DMS153 treated with DMSO at 0.1 percent for 48 hours (cell line): ENCODE measurements at regions not wholly inside any gene's neighbourhood (a gene's known extent, or its start where the extent isn't known, plus 50 kb on each side); places are given as distances from the start of the nearest gene placed in this dataset.
"Not testable (repeated sequence)": the region's sequence is repeated elsewhere in the genome, so short reads cannot be mapped to it uniquely, and the experiment has no call there.

ENCODE experiments used
- DNase-seq: peaks from one replicate; lab custom pipeline; 2025; ENCODE audit not compliant: unreplicated experiment; lab: John Stamatoyannopoulos, UW

DNA sequence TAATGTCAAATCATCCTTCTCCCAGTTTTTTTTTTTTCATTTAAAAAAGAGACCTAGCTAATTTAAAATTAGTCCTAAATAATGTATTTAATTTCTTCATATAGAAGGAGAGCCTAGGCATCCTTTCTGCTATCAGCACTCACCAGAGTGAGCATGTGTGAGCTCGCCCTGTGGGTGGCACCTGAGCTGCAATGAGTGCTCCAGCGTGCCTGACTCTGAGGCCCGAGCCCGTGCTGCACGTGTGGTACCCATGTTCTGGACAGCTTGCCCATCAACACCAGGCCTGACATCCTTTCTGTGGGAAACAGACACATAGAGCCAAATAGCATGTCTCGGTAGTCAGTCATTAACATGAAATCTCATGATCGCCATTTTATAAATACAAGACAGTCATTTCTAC lies 381.4 kb downstream of the DTWD2 start:
- no peak for DNase-seq

DNA sequence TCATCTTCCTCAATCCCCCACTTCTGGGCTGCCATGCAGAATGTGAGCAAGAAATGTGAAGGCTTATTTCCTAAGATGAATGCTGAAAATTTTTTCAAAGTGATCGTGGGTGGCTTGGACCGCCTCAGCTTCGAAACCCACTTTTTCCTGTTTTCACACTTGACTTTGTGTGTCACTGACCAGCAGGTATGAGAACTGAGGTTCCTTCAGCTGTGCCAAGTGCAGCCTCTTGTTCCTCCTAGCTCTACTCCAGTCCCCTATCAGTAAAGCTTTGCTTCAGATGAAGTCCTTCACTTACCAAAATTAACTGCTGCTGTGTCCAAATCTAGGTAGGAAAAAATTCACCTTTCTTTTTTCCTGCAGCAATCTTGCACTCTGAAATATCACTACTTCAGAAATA lies 382.6 kb downstream of the DTWD2 start:
- no peak for DNase-seq

DNA sequence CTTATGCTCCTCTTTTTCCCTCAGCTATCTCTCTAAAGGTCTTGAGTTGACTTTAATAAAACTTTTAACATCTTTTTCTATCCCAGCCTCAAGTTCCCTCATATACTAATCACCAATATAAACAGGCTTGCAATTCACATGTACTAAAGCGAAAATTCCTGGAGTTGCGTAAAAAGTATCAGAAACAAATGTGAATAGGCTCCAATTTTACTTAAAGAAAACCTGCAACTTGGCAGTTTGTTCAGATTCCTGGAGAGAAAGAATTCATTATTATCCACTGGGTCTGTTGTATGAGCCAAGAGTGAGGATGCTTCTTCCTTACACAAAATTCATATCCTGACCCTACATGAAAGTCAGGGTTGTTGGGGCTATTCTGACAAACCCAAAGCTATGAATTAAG lies 384.2 kb downstream of the DTWD2 start:
- DNase-seq, result no peak

DNA sequence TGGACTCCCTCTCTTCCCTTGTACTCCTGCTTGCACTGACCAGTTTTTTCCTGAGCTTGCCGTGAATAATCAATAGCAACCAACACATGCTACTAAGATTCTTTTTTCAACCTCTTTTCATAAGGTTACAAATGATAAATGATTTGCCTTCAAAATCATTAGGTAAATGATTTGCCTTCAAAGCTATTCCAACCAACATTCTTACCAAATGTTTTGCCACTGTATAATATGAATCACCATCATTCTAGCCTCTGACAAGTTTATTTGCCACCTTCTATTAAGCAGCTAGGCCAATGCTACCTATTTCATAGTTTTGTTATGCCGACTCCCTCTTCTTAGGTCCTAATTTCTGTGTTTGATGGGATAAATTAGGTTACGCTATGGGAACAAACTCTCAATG lies 385.1 kb downstream of the DTWD2 start:
- DNase-seq, result no peak

DNA sequence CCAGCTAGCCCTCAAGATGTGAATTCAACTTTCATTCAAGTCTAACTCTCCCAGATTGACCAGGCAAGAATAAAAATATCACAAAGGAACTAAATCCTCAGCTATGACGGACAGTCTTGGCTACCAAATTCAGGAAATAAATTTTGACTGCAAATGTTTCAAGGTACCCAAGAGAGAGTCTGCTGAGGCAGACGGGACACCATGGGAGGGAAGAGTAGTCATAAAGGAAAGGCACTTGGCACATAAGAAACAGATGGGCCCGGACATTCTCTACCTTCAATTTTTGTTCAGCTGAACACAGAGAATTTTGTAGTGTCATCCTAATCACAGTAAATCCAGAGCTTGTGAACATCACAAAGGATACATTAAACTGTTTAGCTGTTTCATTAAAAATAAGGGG lies 390.0 kb downstream of the DTWD2 start:
- DNase-seq, result no peak

DNA sequence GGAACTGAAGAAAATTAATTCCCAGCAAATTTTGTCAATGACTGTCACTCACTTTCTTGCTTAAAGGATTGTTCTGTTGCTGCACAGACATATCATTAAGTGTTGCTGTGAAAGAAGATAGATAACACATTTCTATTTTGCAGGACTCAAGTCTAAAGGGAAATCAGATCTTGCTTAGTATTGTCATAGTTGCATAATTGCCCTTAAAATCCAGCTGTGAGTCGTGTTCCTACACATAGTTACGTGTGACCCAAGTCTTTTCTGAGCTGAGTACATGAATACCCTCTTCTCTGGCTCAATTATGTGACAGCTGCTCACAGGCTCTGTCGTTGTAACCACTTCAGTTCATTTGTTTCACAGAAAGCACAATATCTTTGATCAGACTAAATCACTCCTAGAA lies 390.8 kb downstream of the DTWD2 start:
- no peak for DNase-seq

DNA sequence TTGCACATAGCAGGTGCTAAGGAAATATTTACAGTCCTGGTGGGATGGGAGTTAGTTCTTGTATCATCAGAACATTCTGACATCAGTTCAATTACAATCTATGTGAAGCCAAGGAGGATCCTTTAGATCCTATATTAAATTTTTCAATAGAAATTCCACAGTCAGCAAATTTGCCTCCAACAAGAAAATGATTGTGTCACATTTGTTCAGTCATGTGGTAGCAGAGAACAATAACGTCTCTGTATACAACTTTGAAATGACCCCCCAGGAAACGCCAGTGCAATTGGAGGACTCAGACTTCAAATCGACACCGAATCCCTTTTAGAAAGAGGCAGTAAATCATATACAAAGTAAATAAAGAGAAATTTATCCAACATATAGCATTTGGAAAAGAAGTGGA lies 392.1 kb downstream of the DTWD2 start:
- DNase-seq, result no peak

DNA sequence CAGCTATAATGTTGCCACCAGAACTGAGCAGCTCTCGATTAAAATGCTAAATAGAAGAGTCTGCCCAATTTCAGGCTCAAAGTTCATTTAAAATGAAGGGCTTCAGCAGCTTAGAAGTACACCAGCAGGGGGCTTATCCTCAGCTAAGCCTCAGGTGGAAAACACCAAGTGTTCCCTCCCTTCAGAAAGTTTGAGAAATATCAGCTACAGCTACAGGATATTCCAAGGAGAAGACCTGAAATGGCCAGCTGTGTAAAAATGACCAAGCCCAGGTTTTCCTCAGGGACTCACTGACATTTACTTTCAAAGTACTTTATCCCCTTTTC lies 395.4 kb downstream of the DTWD2 start:
- no peak for DNase-seq

DNA sequence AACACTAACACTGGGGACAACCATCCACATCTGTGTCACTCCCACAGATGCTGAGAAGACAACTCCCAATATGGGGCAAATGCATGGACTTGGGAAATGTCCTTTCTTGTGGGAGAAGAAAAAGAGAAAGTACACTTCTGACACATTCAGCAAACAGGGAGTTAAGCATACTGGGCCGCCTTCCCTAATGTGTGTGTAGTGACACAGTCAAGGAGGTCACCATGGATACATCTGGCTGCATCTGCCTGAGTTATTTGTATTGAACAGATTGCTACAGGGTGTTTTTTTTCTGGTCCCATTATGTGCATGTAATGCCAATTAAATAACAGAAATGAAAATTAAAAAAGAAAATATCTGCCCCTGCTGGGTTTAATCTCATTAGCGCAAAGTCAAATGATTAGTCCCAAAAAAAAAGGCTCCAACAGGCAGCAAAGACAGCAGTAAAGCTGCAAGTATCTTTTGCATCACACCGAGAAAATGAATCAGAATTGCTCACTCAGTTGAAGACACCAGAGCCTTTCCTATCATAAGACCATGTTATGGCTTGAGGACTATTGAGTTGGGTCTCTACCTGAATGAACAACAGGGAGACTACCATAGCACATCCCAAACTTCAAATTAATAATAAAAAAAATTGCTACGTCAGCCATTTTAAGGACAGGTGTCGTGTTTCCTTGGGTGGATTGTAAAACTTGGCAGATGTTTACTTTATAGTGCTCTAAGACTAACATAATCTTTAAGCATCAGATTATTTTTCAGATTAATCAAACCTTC lies 395.9 kb downstream of the DTWD2 start:
- DNase-seq, result no peak

DNA sequence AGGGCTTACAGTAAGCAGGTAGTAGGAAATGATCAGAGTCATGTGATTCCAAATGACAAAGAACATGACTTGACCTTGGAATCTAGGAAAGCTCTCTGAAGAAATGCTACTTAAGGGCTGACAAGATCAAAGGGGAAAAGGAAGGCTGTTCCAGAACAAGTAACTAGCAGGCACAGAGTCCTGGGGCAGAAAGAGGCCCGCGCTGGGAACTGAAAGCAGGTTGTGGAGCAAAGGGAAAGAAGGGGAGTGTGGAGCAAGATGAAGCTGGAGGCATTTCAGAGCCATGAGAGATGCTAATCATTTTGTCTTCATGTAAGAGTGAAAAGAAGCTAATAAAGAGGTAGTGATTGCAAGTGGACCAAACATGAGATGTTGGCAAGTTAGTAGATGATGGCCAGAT lies 397.5 kb downstream of the DTWD2 start:
- no peak for DNase-seq

DNA sequence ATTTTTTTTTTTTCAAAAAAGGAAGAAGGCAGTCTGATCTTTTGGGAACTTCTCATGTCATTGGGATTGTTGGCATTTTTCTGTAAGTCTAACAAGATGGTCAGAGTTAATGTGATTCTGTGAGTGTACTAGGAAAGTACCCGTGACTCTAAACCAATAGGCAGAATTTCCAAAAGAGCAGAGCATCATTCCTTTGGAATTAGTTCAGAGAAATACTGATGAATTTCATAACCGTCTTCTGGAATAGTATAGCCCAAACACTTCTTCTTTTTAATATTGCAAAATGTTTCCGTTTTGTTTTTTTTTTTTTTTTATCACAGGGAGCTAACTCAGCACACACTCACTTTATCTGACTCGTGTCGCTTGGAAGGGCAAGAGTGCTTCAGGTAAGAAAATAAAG lies 407.4 kb downstream of the DTWD2 start:
- DNase-seq, result no peak

DNA sequence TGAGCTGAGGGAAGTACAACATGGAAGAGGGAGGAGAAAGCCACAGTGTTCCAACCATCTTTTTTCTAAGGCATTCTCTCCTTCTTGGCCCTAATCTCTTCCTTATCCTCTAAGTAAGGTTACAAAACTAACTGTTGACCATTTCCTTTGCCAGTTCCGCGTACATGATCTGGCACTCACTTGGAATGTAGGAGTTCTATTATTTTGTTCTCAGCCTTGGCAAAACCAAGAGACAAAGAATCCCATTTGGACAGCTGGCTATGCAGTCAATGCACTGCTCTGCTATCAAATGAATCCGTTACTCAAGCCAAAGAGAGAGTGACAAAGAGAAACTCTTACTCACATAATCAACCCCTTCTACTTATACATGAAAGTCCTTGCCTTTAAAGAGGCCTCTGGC lies 410.3 kb downstream of the DTWD2 start:
- DNase-seq, result no peak

DNA sequence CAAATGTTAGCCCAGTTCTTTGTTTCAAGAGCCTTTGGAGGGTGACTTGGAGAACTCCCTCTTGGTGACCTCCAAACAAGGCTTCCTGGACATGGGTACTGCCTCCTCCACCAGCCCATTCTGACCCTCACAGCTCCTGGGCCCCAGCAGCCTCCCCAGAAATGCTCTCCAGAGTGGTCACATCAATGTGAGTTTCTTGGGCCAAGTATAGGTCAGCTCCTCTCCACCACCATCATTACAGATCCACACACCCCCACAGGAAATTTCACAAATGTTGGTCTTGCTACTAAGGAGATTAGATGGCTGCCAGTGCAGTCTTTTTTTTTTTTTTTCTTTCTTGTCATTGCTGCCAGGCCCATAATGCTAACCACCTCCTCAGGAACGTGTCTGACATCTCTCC lies 410.7 kb downstream of the DTWD2 start:
- no peak for DNase-seq

DNA sequence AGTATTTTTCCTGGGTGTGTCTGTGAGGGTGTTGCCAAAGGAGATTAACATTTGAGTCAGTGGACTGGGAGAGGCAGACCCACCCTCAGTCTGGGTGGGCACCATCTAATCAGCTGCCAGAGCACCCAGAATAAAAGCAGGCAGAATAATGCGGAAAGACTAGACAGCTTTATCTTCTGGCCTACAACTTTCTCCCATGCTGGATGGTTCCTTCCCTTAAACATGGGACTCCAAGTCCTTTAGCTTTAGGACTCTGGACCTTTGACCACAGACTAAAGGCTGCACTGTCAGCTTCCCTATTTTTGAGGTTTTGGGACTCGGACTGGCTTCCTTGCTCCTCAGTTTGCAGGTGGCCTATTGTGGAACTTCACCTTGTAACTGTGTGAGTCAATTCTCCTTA lies 418.1 kb downstream of the DTWD2 start:
- not testable (repeated sequence) for DNase-seq

DNA sequence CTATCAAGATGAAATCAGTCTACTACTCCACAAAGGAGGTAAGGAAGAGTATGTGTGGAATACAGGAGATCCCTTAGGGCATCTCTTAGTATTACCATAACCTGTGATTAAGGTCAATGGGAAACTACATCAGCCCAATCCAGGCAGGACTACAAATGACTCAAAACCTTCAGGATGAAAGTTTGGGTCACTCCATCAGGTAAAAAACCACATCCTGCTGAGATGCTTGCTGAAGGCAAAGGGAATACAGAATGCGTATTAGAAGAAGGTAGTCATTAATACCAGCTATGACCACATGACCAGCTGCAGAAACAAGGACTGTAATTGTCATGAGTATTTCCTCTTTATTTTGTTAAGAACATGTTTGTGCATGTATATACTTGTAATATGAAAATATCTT lies 418.8 kb downstream of the DTWD2 start:
- DNase-seq, result not testable (repeated sequence)

DNA sequence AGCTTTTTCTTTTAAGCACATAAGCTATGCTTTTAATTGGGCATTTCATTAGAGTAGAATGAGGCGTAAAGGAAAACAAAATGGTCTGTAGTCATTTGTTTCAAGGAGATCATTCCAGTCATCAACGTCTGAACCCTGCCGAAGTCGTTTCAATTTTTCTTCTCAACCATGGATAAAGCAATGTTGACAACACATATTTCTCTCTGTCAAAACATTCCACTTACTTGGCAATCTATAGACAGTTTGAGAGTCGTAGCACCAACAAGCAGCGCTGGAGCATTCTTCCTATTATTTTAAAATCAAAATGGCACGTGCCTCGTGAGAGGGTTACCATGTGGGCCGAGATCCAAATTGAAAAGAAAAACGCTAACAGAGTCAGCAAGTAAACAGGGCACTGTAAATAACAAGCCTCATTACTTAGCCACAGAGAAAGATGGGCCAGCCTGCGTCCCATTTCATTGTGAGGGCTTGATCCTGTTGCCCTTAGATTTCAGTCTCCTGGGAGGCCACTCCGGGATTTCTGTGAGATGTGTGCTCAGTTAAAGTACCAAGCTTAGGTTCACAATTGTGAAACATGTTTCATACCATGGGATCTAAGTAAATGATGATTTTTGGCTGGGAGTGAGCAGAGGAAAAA lies 422.9 kb downstream of the DTWD2 start:
- DNase-seq, result no peak

DNA sequence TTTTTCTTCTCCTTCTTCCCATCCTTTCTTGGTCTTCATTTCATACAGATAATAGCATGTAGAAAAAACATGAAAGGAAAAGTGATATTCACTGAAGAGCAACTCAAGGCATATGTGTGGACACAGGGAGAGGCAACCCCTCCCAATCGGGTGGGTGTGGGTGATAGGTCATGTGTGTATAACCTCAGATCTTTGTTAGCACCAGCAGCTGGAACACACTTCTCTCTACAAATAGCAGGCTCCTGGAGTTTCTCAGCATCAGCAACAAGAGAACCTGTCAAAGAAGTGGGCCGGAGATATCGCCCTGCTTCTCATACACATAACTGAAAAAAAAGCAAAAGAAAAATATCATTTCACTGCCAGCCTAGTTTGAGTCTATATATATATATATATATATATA lies 426.4 kb downstream of the DTWD2 start:
- no peak for DNase-seq

DNA sequence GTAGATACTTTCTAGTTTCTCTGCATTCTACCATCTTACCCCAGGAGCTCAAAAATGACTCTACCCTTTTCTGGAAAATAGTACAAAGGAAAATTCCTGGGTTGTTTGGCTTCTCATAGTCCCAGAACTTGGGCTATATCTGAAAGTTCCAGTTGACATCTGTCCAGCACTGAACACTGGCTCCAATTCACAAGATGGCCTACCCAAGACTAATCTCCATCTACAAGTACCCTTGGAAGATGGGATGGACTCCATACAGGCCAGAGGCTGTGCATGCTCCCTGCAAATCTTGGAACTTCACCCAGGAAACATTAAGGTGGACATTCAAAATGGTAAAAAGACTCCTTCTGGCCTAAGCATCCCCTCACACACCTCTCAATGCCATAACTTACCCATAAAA lies 427.1 kb downstream of the DTWD2 start:
- DNase-seq, result no peak

DNA sequence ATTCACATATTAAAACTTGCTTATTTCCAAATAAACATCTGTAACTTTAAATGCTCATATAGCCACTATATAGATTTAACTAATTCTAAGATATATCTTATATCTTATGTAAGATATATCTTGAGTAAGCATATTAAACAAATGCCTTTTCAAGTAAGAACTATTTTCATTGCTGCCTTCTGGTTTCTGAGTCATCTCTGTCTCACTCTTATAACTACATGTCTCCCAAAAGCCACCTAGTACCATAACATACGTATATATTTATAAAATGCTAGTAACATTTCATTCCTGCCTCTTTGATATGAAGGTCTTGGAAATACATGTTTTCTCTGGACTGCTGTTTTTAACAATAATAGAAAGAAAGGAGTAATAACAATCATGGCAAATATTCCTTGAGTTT lies 429.5 kb downstream of the DTWD2 start:
- DNase-seq, result no peak

DNA sequence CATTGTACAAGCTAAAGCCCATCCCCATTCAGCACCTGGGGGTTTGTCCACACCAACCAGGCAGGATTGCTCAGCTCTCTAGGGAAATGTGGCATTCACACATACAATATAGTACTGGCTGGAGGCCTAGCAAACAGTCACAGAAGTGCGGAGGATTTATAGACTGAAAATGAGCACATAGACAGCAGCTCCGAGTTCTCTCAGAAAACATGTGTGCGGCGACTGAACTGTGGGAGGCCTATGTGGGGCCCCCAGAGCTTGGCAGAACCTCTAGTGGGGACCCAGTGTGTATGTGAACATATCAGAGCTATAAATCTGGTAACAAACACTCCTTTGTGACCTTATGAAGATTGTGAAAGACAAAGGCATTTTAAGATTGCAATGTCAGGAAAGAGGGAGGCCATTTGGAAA lies 431.1 kb downstream of the DTWD2 start:
- no peak for DNase-seq

DNA sequence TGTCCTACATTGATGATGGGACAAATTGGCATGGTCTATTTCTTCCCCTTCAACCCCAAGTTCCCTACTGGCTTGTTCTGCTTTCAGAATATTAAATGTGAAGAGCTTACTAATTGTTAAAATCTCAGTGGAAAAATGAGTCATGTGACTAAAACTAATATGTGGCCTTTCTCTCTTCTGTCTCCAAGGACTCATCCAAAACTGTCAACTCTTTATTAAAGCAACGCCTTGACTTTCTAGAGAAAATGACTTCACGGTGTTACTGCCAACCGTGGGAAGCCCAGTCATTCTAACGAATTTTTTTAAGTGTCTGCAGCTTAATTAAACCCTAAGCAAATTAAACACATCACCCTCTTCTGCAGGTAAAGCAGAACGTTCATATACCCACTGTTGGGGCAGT lies 431.6 kb downstream of the DTWD2 start:
- DNase-seq, result no peak

DNA sequence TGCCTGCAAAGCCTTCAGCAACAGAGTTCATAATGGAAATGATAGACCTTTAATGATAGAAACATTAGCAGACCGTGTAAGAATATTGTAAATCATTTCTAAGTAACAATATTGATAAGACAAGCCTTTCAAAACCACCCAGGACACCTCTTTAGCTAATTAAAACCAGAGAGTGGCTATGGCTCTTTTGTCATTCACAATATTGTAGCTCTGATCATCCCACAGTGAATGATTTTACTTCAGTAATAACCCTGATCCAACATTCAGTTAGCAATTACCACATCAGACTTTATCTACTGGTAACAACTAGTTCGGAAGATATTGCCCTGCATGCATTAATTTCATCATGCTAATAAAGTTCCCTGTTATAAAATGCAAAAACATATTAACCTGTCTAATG lies 432.6 kb downstream of the DTWD2 start:
- no peak for DNase-seq

DNA sequence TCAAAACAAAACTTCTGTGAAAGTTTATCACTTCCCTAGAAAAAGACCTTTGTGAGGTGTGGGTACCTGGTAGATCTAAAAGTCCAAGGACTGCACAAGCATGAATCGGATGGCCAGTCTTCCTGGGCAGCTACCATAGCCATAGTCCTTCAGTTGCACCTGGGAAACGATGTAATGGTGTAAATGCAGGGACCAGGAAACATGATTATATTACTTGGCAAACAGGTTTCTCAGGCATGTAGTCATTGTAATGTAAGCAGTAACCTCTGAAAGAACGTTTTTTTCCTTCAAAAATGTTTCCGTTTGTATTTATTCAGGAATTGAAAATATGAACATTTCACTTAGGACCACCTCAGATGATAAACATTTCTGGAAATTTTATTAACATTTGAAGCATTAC lies 433.4 kb downstream of the DTWD2 start:
- DNase-seq, result no peak
